KMS-11 (cell line): ENCODE measurements at regions not wholly inside any gene's neighbourhood (a gene's known extent, or its start where the extent isn't known, plus 50 kb on each side); places are given as distances from the start of the nearest gene placed in this dataset.

Experiments
- H2AFZ ChIP-seq: fragments of 200-600 bp; sonication (generic); 2 replicates; pipeline ENCODE4 v1.6.1; 2016; ENCODE audit warnings: antibody characterized with exemption, mixed run types, low read depth
- H3K27ac ChIP-seq: fragments of 200-600 bp; sonication (generic); 2 replicates; pipeline ENCODE4 v1.6.1; 2016; ENCODE audit warnings: mild to moderate bottlenecking, mixed run types
- H3K27me3 ChIP-seq: fragments of 200-600 bp; sonication (generic); 2 replicates; pipeline ENCODE4 v1.6.1; 2017; ENCODE audit warnings: mild to moderate bottlenecking, low read depth, mixed run types, moderate library complexity; ENCODE audit not compliant: insufficient read depth
- H3K36me3 ChIP-seq: fragments of 200-600 bp; sonication (generic); 2 replicates; pipeline ENCODE4 v1.6.1; 2017; ENCODE audit warnings: mild to moderate bottlenecking, mixed run types; ENCODE audit not compliant: insufficient read depth
- H3K4me1 ChIP-seq: fragments of 200-600 bp; sonication (generic); 2 replicates; pipeline ENCODE4 v1.6.1; 2016; ENCODE audit warnings: mild to moderate bottlenecking, low read depth, mixed run types; ENCODE audit not compliant: poor library complexity, severe bottlenecking
- H3K4me2 ChIP-seq: fragments of 200-600 bp; sonication (generic); 2 replicates; pipeline ENCODE4 v1.7.0; 2016; ENCODE audit warnings: mild to moderate bottlenecking, mixed run types
- H3K4me3 ChIP-seq: fragments of 200-600 bp; sonication (generic); IDR thresholded peaks from 2 replicates; pipeline ENCODE4 v1.6.1; 2017; ENCODE audit warnings: low read depth, low read length, mixed read lengths; ENCODE audit not compliant: insufficient read depth
- H3K79me2 ChIP-seq: fragments of 200-600 bp; sonication (generic); 2 replicates; pipeline ENCODE4 v1.6.1; 2016; ENCODE audit warnings: low read depth, mixed run types; ENCODE audit not compliant: insufficient read depth
- H3K9ac ChIP-seq: fragments of 200-600 bp; sonication (generic); 2 replicates; pipeline ENCODE4 v1.6.1; 2016; ENCODE audit warnings: mild to moderate bottlenecking, mixed run types
- H4K20me1 ChIP-seq: fragments of 200-600 bp; sonication (generic); 2 replicates; pipeline ENCODE4 v1.6.1; 2016; ENCODE audit warnings: mild to moderate bottlenecking, mixed run types; ENCODE audit not compliant: insufficient read depth
- CTCF ChIP-seq: fragments of 200-600 bp; sonication (generic); conservative IDR thresholded peaks from 2 replicates; pipeline ENCODE4 v1.6.1; 2017; ENCODE audit warnings: low read depth, mild to moderate bottlenecking, antibody characterized with exemption, low read length, moderate library complexity, mixed read lengths

- H3K4me1 ChIP-seq: no peaks in the 10 kb centered on the region
- no peak overlapping the region for H2AFZ ChIP-seq
- H3K27me3 ChIP-seq: no peaks in the 10 kb centered on the region
- no peak for TF ChIP-seq CTCF
- H3K9ac ChIP-seq: no peak overlapping the region
- H3K4me2 ChIP-seq: no peak overlapping the region
- H4K20me1 ChIP-seq: no peaks in the 10 kb centered on the region
- no peaks in the 10 kb centered on the region for H3K79me2 ChIP-seq
- H3K4me3 ChIP-seq: no peak overlapping the region
- no peaks in the 10 kb centered on the region for H3K36me3 ChIP-seq
- H3K27ac ChIP-seq: no peak overlapping the region
Observed at GRCh38 chr5:173458828-173459609, 130.8 kb upstream of the STC2 start.

GRCh38 chr5:173457482-173457881, 129.3 kb upstream of the STC2 start:
- H3K79me2 ChIP-seq: no peaks in the 10 kb centered on the region
- no peaks in the 10 kb centered on the region for H3K36me3 ChIP-seq
- no peaks in the 10 kb centered on the region for H3K27me3 ChIP-seq
- H3K4me2 ChIP-seq: no peak overlapping the region
- no peaks in the 10 kb centered on the region for H4K20me1 ChIP-seq
- TF ChIP-seq CTCF: no peak
- no peak overlapping the region for H2AFZ ChIP-seq
- H3K4me1 ChIP-seq: no peaks in the 10 kb centered on the region
- no peak overlapping the region for H3K4me3 ChIP-seq
- no peak overlapping the region for H3K27ac ChIP-seq
- no peak overlapping the region for H3K9ac ChIP-seq

- TF ChIP-seq CTCF: no peak
- Histone ChIP-seq H3K27ac (no peak overlapping the region), H3K27me3 (no peaks in the 10 kb centered on the region), H4K20me1 (no peaks in the 10 kb centered on the region), H3K4me1 (no peaks in the 10 kb centered on the region), H3K4me3 (no peak overlapping the region), H3K36me3 (no peaks in the 10 kb centered on the region), H3K4me2 (no peak overlapping the region), H2AFZ (no peak overlapping the region), H3K9ac (no peak overlapping the region), H3K79me2 (no peaks in the 10 kb centered on the region)
Observed at GRCh38 chr5:173456751-173457171, 128.5 kb upstream of the STC2 start.

- no peaks in the 10 kb centered on the region for H3K79me2 ChIP-seq
- TF ChIP-seq CTCF: no peak
- no peaks in the 10 kb centered on the region for H3K36me3 ChIP-seq
- H3K27me3 ChIP-seq: no peaks in the 10 kb centered on the region
- no peak overlapping the region for H3K27ac ChIP-seq
- no peak overlapping the region for H3K4me2 ChIP-seq
- H4K20me1 ChIP-seq: no peaks in the 10 kb centered on the region
- H2AFZ ChIP-seq: no peak overlapping the region
- H3K4me1 ChIP-seq: no peaks in the 10 kb centered on the region
- no peak overlapping the region for H3K9ac ChIP-seq
- H3K4me3 ChIP-seq: no peak overlapping the region
Observed at GRCh38 chr5:173456181-173456580, 128.0 kb upstream of the STC2 start.
